Kidney (tissue), 13 donors: ENCODE measurements at regions not wholly inside any gene's neighbourhood (a gene's known extent, or its start where the extent isn't known, plus 50 kb on each side); places are given as distances from the start of the nearest gene placed in this dataset.

Source experiments
- DNase-seq, 5 donors: peaks; one replicate each; pipeline ENCODE4 v3.0.0-alpha.2; 2013 to 2020
- FAIRE-seq: peaks from 2 replicates; lab custom pipeline; 2012; peaks lifted over from hg19 to GRCh38; lab: Jason Lieb, UNC
- H3K27ac ChIP-seq, 2 donors: one replicate each; pipeline ENCODE4 v1.7.0; 2013; ENCODE audit warnings: low read depth in 2 of 2, low read length in 2 of 2, inconsistent platforms in 1 of 2
- H3K27me3 ChIP-seq: one replicate; pipeline ENCODE4 v1.7.1; 2013; ENCODE audit warnings: low read length, inconsistent platforms; ENCODE audit not compliant: control insufficient read depth, insufficient read depth
- H3K36me3 ChIP-seq, 3 donors: one replicate each; pipeline versions ENCODE4 v1.7.0 to v1.7.1; 2013; ENCODE audit warnings: low read length in 3 of 3, control low read depth in 1 of 3, inconsistent platforms in 1 of 3; ENCODE audit not compliant: insufficient read depth in 3 of 3, control insufficient read depth in 2 of 3
- H3K4me1 ChIP-seq, 3 donors: one replicate each; pipeline versions ENCODE4 v1.7.0 to v1.7.1; 2013; ENCODE audit warnings: low read length in 3 of 3, inconsistent platforms in 1 of 3, low read depth in 1 of 3; ENCODE audit not compliant: control insufficient read depth in 2 of 3, insufficient read depth in 2 of 3
- H3K4me3 ChIP-seq, 3 donors: one replicate each; pipeline versions ENCODE4 v1.7.0 to v1.8.1; 2013; ENCODE audit warnings: low read length in 3 of 3, control low read depth in 1 of 3, inconsistent platforms in 1 of 3
- H3K9ac ChIP-seq, 3 donors: one replicate each; pipeline versions ENCODE4 v1.7.0 to v1.7.1; 2013; ENCODE audit warnings: low read length in 3 of 3, control low read depth in 1 of 3, inconsistent platforms in 1 of 3
- H3K9me3 ChIP-seq, 3 donors: one replicate each; pipeline versions ENCODE4 v1.7.0 to v1.7.1; 2013; ENCODE audit warnings: low read length in 3 of 3, control low read depth in 1 of 3, inconsistent platforms in 1 of 3; ENCODE audit not compliant: control insufficient read depth in 2 of 3, insufficient read depth in 1 of 3
- intact Hi-C: fragments of 100-400 bp; cut with DNase I; formaldehyde crosslinking; loops from one replicate; pipeline ENCODE4 v1.11.1; 2022
- TF ChIP-seq, protein P1 (sequence below): IDR thresholded peaks from 3 replicates; pipeline ENCODE4 v1.5.1; 2012; ENCODE audit warnings: mild to moderate bottlenecking, moderate library complexity, borderline replicate concordance; ENCODE audit not compliant: insufficient read depth; ENCODE audit errors: extremely low read depth
- donor health status: control.
- donor health status: control.
- donor health status: control.
- donor health status: control.
- donor health status: control.
- donor health status: DM: yes; HTN: yes; CAD: no.
- donor health status: Normal renal cell carcinoma (clear cell type).

DNA sequence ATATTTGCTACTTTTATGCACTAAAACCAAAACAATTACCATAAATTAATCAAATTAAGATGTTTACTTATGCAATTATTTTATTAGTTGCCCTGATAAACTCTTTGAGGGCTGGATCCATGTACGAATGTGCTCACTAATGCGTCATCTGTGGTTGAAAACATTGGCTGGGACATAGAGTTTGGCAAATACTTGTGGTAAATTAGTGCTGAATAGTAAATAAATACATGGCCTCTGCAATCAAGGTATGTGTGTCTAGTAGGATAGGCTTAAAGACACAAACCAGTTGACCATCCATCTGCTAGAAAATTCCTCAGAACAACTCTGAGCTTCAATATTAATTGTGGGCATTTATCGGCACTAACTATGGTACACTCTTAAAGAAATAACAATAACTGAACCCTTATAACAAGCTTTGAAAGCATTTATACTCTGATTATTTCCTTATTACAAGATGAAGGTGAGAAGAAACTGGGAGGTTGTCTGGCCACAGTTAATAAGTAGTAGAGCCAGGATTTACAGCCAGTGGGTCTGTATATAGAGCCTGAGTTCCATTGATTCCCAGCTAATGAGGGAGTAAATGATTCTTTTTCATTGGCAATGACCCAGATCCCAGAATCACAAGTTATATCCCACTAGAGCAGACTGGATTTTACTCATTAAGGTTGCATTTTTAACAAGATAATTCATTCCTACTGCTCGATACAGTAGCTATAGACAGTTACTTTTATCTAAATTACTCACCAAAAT, 169.5 kb upstream of the CNTN6 start:
- no peak overlapping the region for H3K27ac ChIP-seq
- no peaks in the 10 kb centered on the region for H3K36me3 ChIP-seq
- peak in 1 of 5 donors; percentile 7 for DNase-seq
- no peaks in the 10 kb centered on the region for H3K27me3 ChIP-seq
- no peak overlapping the region for H3K4me3 ChIP-seq
- no peak for FAIRE-seq
- intact Hi-C loops, result no loop called here
- H3K9me3 ChIP-seq, result no peaks in the 10 kb centered on the region
- no peaks in the 10 kb centered on the region for H3K4me1 ChIP-seq
- no peak overlapping the region for H3K9ac ChIP-seq
- TF ChIP-seq, protein P1, sequence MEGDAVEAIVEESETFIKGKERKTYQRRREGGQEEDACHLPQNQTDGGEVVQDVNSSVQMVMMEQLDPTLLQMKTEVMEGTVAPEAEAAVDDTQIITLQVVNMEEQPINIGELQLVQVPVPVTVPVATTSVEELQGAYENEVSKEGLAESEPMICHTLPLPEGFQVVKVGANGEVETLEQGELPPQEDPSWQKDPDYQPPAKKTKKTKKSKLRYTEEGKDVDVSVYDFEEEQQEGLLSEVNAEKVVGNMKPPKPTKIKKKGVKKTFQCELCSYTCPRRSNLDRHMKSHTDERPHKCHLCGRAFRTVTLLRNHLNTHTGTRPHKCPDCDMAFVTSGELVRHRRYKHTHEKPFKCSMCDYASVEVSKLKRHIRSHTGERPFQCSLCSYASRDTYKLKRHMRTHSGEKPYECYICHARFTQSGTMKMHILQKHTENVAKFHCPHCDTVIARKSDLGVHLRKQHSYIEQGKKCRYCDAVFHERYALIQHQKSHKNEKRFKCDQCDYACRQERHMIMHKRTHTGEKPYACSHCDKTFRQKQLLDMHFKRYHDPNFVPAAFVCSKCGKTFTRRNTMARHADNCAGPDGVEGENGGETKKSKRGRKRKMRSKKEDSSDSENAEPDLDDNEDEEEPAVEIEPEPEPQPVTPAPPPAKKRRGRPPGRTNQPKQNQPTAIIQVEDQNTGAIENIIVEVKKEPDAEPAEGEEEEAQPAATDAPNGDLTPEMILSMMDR, result no peak

DNA sequence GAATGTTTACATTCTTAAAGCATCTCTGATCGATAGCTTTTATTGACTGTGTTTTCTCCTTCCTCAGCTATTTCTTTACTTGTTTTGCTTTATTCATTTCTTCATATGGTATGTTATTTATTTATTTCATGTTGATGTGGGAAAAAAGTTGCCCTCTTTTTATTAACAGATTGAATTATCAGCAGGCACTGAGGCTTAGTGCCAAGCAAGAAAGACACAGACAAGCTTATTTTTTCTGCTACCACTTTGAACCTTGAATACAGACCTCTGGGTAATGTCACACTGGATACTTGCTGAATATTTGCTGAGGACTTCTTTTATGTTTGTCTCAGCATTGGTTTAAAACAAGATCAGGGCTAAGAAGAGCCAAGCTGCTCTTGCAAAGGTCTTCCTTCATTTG, 162.0 kb upstream of the CNTN6 start:
- no peaks in the 10 kb centered on the region for H3K9me3 ChIP-seq
- no peaks in the 10 kb centered on the region for H3K27me3 ChIP-seq
- TF ChIP-seq, protein P1, result no peak
- DNase-seq (no peak), FAIRE-seq (no peak)
- H3K4me1 ChIP-seq, result no peaks in the 10 kb centered on the region
- intact Hi-C loops, result no loop called here
- H3K27ac ChIP-seq, result no peak overlapping the region
- no peaks in the 10 kb centered on the region for H3K36me3 ChIP-seq
- no peak overlapping the region for H3K4me3 ChIP-seq
- H3K9ac ChIP-seq, result no peak overlapping the region

DNA sequence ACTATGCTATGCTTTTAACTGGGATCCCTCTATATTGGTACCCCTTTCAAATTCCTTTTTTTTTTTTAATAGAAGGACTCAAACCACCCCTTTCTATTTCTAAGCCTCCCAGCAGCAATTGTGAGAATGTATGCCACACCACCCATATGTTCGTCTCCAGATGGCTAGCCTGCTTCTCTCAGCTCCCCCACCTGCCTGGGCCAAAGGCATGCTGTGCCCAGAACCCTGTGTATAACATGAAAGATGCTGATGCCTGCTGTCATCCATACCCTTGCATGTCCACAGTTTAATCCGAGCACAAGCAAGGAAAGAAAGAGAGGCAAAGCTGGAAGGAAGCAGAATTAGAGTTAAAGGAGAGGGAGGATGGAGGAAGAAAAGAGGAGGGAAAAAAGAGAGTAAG, 159.5 kb upstream of the CNTN6 start:
- no peak overlapping the region for H3K9ac ChIP-seq
- DNase-seq (no peak), FAIRE-seq (no peak)
- TF ChIP-seq, protein P1, result no peak
- no peak overlapping the region for H3K4me3 ChIP-seq
- H3K27ac ChIP-seq, result no peak overlapping the region
- H3K36me3 ChIP-seq, result no peaks in the 10 kb centered on the region
- no peaks in the 10 kb centered on the region for H3K4me1 ChIP-seq
- intact Hi-C loops, result no loop called here
- H3K9me3 ChIP-seq, result no peaks in the 10 kb centered on the region
- H3K27me3 ChIP-seq, result no peaks in the 10 kb centered on the region
